NCI-H2171 (cell line): ENCODE measurements at regions not wholly inside any gene's neighbourhood (a gene's known extent, or its start where the extent isn't known, plus 50 kb on each side); places are given as distances from the start of the nearest gene placed in this dataset.
A peak's percentile ranks its signal among the peaks of the same experiment; 100 is the strongest.
"Not testable (repeated sequence)": the region's sequence is repeated elsewhere in the genome, so short reads cannot be mapped to it uniquely, and the experiment has no call there.

Experiments
- DNase-seq: peaks from one replicate; lab custom pipeline; 2025; lab: John Stamatoyannopoulos, UW

- DNase-seq, result peak; percentile 44
These were observed 247.1 kb downstream of the SLCO4C1 start for GRCh38 chr5:102048940-102049339.

DNA sequence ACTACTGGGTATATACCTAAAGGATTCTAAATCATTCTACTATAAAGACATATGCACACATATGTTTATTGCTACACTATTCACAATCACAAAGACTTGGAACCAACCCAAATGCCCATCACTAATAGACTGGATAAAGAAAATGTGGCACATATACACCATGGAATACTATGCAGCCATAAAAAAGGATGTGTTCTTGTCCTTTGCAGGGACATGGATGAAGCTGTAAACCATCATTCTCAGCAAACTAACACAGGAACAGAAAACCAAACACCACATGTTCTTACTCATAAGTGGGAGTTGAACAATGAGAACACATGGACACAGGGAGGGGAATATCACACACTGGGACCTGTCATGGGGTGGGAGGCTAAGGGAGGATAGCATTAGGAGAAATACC lies 249.0 kb downstream of the SLCO4C1 start:
- DNase-seq, result not testable (repeated sequence)

GRCh38 chr5:102040326-102040725 lies 255.8 kb downstream of the SLCO4C1 start:
- no peak for DNase-seq

- no peak for DNase-seq
These were observed 259.2 kb downstream of the SLCO4C1 start for GRCh38 chr5:102036927-102037326.

DNA sequence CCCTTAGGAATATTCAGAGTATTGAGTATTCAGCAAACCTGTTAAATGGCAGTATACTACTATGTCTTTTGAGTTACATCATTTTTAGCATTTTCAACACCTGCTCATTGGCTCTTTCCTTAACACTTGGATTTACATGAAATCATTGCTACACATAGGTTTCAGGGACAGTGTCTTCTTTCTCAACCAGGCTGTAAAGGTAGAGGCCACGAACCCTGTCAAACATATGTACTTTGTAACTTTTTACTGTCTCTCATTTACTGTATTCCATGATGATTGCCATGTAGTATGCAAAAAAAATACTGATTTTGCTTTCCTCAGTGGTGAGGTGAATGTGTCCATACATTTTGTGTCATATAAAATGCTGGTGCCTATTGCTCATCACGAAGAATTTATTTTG lies 264.4 kb downstream of the SLCO4C1 start:
- DNase-seq, result no peak

GRCh38 chr5:102018690-102019089 lies 277.4 kb downstream of the SLCO4C1 start:
- no peak for DNase-seq

DNA sequence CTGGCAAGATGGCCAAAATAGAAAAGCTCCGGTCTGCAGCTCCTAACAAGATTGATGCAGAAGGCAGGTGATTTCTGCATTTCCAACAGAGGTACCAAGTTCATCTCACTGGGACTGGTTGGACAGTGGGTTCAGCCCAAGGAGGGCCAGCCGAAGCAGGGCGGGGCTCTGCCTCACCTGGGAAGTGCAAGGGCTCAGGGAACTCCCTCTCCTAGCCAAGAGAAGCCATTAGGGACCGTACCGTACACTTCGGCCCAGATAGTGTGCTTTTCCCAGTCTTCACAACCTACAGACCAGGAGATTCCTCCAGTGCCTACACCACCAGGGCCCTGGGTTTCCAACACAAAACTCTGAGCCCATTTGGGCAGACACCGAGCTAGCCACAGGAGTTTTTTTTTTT lies 277.8 kb downstream of the SLCO4C1 start:
- no peak for DNase-seq

- DNase-seq, result no peak
These were observed 281.7 kb downstream of the SLCO4C1 start for GRCh38 chr5:102014371-102014770.

- DNase-seq, result no peak
These were observed 285.4 kb downstream of the SLCO4C1 start for GRCh38 chr5:102010644-102011043.

GRCh38 chr5:101997235-101997634 lies 298.8 kb downstream of the SLCO4C1 start:
- no peak for DNase-seq

DNA sequence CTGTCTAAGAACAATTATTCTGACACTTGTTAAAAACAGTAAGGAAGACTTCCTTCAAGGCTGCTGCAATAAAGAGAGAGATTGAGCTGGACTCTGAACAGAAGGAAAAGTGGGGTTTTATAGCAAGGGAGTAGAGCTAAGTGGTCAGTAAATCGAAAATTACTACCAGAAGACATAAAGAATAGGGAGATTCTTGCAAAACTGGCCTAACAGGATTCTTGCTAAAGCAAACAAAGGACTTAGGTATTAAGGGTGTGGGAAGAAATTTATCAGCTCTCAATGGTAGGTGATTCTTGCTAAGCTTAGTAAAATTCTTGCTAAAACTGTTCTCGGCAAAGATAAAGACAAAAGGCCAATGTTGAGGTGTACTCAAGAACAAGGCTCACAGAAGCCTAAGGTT lies 300.5 kb downstream of the SLCO4C1 start:
- DNase-seq, result no peak

GRCh38 chr5:101991486-101991885 lies 304.6 kb downstream of the SLCO4C1 start:
- no peak for DNase-seq

GRCh38 chr5:101989659-101990058 lies 306.4 kb downstream of the SLCO4C1 start:
- no peak for DNase-seq

GRCh38 chr5:101977729-101978345 lies 318.2 kb downstream of the SLCO4C1 start:
- DNase-seq, result no peak

GRCh38 chr5:101976933-101977332 lies 319.2 kb downstream of the SLCO4C1 start:
- no peak for DNase-seq

DNA sequence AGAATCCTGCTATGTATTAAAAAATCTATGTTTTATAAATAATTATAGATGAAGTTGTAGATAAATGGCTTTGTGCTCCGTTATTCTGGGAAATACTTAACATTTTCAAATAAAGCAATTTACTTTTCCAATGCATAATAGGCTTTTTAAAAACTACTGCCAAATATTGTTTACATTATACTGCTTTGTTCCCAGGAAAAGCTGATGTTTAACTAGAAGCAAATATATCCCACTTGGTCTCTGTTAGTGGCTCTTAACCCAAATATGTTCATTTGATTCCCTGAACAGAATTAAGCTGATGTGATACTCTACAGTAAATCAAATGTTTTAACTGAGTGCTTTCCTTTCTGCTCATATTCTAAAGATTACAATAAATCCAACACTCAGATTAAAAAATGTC lies 326.3 kb downstream of the SLCO4C1 start:
- no peak for DNase-seq

DNA sequence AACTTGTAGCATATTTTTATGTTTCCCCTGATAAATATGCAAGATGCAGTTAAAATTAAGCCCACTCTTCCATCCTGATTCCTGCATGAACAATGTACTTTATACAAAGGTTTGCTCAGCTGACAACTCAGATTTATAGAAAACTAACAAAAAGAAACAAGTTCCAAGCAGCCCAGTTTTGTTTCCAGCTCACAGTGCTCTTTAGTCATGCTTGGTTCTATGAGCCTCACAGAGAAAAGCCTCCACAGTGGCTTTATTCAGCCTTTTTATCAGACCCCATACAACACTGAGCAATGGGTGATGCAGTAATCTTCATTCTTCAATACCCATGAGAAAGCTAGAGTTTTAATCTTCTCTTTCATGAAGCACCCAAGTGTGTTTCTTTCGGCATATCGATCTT lies 329.6 kb downstream of the SLCO4C1 start:
- no peak for DNase-seq

DNA sequence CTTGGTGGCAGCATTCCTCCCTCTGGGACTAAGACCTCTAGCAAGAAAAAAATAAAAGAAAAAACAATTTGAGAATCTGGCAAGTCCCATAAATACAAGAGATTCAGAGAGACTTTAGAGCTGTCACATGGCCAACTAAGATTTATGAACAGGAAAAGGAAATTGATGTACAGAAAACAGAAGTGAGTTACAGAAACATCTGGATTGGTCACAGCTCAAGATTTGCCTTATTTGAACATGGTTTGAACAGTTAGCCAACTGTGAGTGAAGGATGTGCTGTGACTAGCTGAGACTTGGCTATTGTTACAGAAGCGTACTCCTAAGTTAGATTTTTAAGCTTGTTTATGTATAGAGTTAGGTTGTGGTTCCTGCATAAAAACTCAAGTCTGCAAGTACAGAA lies 340.2 kb downstream of the SLCO4C1 start:
- DNase-seq, result no peak

- no peak for DNase-seq
These were observed 346.1 kb downstream of the SLCO4C1 start for GRCh38 chr5:101950019-101950418.

- DNase-seq, result no peak
These were observed 347.5 kb downstream of the SLCO4C1 start for GRCh38 chr5:101948615-101949014.

DNA sequence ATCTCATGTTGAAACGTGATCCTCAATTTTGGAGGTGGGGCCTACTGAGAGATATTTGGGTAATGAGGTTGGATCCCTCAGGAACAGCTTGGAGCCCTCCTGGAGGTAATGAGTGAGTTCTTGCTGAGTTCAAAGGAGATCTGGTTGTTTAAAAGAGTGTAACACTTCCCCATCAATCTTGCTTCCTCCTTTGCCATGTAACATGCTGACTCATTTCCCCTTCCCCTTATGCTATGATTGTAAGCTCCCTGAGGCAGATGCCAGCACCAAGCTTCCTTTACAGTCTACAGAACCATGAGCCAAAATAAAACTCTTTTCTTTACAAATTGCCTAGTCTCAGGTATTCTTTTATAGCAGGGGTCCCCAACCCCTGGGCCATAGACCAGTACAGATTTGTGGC lies 352.3 kb downstream of the SLCO4C1 start:
- DNase-seq, result no peak

GRCh38 chr5:101942321-101942882 lies 353.7 kb downstream of the SLCO4C1 start:
- peak; percentile 4 for DNase-seq

- DNase-seq, result no peak
These were observed 359.0 kb downstream of the SLCO4C1 start for GRCh38 chr5:101937041-101937440.

DNA sequence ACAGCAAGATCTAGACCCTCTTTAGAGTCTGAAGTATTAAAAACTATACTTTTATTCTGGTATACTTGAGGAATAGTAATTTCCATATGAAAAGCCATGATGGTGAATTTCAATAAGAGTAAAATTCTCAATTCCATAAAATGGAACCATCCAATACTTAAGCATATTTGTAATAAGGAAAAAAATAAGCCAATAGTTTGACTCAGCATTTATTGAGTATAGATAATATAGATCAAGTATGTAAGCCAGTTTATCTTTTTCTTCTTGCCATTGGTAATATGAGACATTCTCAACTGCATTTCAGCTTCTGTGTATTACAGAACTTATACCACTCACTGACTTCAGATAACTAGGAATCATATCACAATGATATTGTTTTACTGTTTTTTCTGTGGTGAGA lies 361.0 kb downstream of the SLCO4C1 start:
- no peak for DNase-seq
